Upper lobe of left lung (tissue), 4 donors: ENCODE measurements at regions not wholly inside any gene's neighbourhood (a gene's known extent, or its start where the extent isn't known, plus 50 kb on each side); places are given as distances from the start of the nearest gene placed in this dataset.

Experiments
- EP300 ChIP-seq, 4 donors: sonication (generic); formaldehyde crosslinking; IDR thresholded peaks; one replicate each; pipeline ENCODE4 v1.5.1; 2017; ENCODE audit warnings: antibody characterized with exemption in 4 of 4, control low read depth in 2 of 4
- POLR2A ChIP-seq, 4 donors: fragments of 450-650 bp; IDR thresholded peaks; one replicate each; pipeline ENCODE4 v1.5.1; 2016 to 2017; ENCODE audit warnings: antibody characterized with exemption in 4 of 4, mild to moderate bottlenecking in 2 of 4
- POLR2AphosphoS5 ChIP-seq, 2 donors: sonication (generic); formaldehyde crosslinking; IDR thresholded peaks; one replicate each; pipeline ENCODE4 v1.5.1; 2017; ENCODE audit warnings: antibody characterized with exemption in 2 of 2
- TF ChIP-seq, protein P1 (sequence below), 6 experiments: fragments of 450-650 bp in 4 of 6; fragments of 200-600 bp in 2 of 6; sonication (generic) in 2 of 6; IDR thresholded peaks; one replicate each; pipeline ENCODE4 v1.5.1; 2016 to 2019; ENCODE audit warnings: antibody characterized with exemption in 6 of 6

DNA sequence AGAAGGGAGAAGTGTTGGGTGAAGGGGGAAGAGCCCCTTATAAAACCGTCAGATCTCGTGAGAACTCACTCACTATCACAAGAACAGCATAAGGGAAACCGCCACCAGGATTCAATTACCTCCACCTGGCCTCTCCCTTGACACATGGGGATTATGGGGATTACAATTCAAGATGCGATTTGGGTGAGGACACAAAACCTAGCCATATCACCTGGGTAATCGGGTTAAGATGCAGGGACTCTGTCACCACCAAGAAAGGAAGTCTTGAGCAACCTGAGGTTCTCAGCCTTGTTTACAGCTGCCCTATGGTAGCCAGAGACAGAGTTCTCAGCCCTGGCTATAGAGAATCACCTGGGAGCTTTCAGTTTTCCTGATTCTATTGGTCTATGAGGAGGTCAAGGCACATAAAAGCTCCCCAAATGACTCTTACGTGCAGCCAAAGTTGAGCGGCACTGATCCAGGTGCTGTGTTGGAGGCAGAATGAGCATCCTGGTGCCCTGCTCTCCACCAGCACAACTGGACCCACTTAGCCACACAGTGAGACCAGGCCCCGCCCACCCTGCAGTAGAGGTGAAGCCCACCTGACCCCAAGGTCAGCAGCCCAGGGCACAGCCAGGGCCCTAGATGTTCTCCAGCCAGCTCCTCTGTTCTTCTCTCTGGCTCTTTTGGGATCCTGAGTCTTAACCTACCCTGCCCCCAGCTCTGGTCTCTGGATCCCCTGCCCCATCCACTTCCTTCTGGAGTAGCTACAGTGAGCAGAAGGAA, 138.5 kb upstream of the CDH5 start:
- TF ChIP-seq, protein P1, sequence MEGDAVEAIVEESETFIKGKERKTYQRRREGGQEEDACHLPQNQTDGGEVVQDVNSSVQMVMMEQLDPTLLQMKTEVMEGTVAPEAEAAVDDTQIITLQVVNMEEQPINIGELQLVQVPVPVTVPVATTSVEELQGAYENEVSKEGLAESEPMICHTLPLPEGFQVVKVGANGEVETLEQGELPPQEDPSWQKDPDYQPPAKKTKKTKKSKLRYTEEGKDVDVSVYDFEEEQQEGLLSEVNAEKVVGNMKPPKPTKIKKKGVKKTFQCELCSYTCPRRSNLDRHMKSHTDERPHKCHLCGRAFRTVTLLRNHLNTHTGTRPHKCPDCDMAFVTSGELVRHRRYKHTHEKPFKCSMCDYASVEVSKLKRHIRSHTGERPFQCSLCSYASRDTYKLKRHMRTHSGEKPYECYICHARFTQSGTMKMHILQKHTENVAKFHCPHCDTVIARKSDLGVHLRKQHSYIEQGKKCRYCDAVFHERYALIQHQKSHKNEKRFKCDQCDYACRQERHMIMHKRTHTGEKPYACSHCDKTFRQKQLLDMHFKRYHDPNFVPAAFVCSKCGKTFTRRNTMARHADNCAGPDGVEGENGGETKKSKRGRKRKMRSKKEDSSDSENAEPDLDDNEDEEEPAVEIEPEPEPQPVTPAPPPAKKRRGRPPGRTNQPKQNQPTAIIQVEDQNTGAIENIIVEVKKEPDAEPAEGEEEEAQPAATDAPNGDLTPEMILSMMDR (IDR thresholded peaks at IDR 0.05), result no peak
- no peak for TF ChIP-seq POLR2A (IDR thresholded peaks at IDR 0.05)
- TF ChIP-seq EP300 (IDR thresholded peaks at IDR 0.05), result no peak
- no peak for TF ChIP-seq POLR2AphosphoS5 (IDR thresholded peaks at IDR 0.05)
